ENCODE measurements at regions not wholly inside any gene's neighbourhood (a gene's known extent, or its start where the extent isn't known, plus 50 kb on each side); places are given as distances from the start of the nearest gene placed in this dataset.

DNA sequence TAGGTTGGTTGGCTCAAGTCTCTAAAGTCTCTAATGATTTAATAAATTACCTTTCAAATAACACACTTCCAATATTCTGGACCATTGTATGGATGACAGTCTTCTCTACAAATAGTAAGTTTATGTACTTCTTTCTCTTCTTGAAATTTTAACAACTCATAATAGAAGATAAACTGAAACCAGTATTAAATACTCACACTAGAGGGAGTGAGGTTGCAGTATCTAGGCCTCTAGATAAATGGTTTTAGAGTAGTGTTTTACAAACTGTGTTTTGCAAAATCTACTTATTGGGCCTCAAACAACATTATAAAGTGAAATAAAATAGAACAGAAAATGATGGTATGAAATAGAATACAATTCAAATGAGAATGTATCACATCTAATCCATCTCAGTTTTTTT lies 479.9 kb upstream of the BRINP3 start:
- Histone ChIP-seq H3K36me3 (no peaks in the 10 kb centered on the region), H3K27me3 (no peaks in the 10 kb centered on the region), H3K4me1 (no peaks in the 10 kb centered on the region), H3K9me3 (no peaks in the 10 kb centered on the region), H3K27ac (no peak overlapping the region), H3K4me3 (no peak overlapping the region)
- DNase-seq (no peak), ATAC-seq (no peak)
- intact Hi-C loops (cut with DNase I): no loop called here
- TF ChIP-seq, protein P1, sequence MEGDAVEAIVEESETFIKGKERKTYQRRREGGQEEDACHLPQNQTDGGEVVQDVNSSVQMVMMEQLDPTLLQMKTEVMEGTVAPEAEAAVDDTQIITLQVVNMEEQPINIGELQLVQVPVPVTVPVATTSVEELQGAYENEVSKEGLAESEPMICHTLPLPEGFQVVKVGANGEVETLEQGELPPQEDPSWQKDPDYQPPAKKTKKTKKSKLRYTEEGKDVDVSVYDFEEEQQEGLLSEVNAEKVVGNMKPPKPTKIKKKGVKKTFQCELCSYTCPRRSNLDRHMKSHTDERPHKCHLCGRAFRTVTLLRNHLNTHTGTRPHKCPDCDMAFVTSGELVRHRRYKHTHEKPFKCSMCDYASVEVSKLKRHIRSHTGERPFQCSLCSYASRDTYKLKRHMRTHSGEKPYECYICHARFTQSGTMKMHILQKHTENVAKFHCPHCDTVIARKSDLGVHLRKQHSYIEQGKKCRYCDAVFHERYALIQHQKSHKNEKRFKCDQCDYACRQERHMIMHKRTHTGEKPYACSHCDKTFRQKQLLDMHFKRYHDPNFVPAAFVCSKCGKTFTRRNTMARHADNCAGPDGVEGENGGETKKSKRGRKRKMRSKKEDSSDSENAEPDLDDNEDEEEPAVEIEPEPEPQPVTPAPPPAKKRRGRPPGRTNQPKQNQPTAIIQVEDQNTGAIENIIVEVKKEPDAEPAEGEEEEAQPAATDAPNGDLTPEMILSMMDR (IDR thresholded peaks at IDR 0.05): no peak
- no peak for TF ChIP-seq POLR2A (IDR thresholded peaks at IDR 0.05)

GRCh38 chr1:190963321-190963720 lies 485.7 kb upstream of the BRINP3 start:
- Histone ChIP-seq H3K9me3 (no peaks in the 10 kb centered on the region), H3K4me3 (no peak overlapping the region), H3K27me3 (no peaks in the 10 kb centered on the region), H3K36me3 (no peaks in the 10 kb centered on the region), H3K27ac (no peak overlapping the region), H3K4me1 (no peaks in the 10 kb centered on the region)
- no peak for TF ChIP-seq POLR2A (IDR thresholded peaks at IDR 0.05)
- TF ChIP-seq, protein P1 (IDR thresholded peaks at IDR 0.05): no peak
- DNase-seq (no peak), ATAC-seq (no peak)
- WGBS (ENCODE audit: insufficient coverage, low coverage, low lambda C conversion rate, missing lambda C conversion rate): 20% methylated on average over 2 of the region's 2 CpGs
- intact Hi-C loops (cut with DNase I): no loop called here

GRCh38 chr1:190975827-190976226 lies 498.2 kb upstream of the BRINP3 start:
- WGBS (ENCODE audit: insufficient coverage, low coverage, low lambda C conversion rate, missing lambda C conversion rate): 66% methylated on average over 5 of the region's 5 CpGs
- no peak overlapping the region for H3K27ac ChIP-seq
- ATAC-seq (no peak), DNase-seq (no peak)
- no peaks in the 10 kb centered on the region for H3K27me3 ChIP-seq
- no peak overlapping the region for H3K4me3 ChIP-seq
- intact Hi-C loops (cut with DNase I): no loop called here
- TF ChIP-seq, protein P1 (IDR thresholded peaks at IDR 0.05): no peak
- no peak for TF ChIP-seq POLR2A (IDR thresholded peaks at IDR 0.05)
- H3K4me1 ChIP-seq: no peaks in the 10 kb centered on the region
- no peaks in the 10 kb centered on the region for H3K9me3 ChIP-seq
- no peaks in the 10 kb centered on the region for H3K36me3 ChIP-seq

GRCh38 chr1:191002768-191003167 lies 525.1 kb upstream of the BRINP3 start:
- ATAC-seq: no peak

More at GRCh38 chr1:191002768-191003167, 525.1 kb upstream of the BRINP3 start:
- no peaks in the 10 kb centered on the region for H3K27me3 ChIP-seq
- H3K4me1 ChIP-seq: no peaks in the 10 kb centered on the region
- no peak overlapping the region for H3K4me3 ChIP-seq
- intact Hi-C loops (cut with DNase I): no loop called here
- no peaks in the 10 kb centered on the region for H3K9me3 ChIP-seq
- no peak for DNase-seq
- TF ChIP-seq POLR2A (IDR thresholded peaks at IDR 0.05): no peak
- TF ChIP-seq, protein P1 (IDR thresholded peaks at IDR 0.05): no peak
- H3K27ac ChIP-seq: no peak overlapping the region
- WGBS (ENCODE audit: insufficient coverage, low coverage, low lambda C conversion rate, missing lambda C conversion rate): 79% methylated on average over 1 of the region's 1 CpG
- no peaks in the 10 kb centered on the region for H3K36me3 ChIP-seq
